Osteocyte (in vitro differentiated cells): ENCODE measurements at regions not wholly inside any gene's neighbourhood (a gene's known extent, or its start where the extent isn't known, plus 50 kb on each side); places are given as distances from the start of the nearest gene placed in this dataset.

Experiments used
- DNase-seq: peaks from one replicate; pipeline ENCODE4 v3.0.0; 2021; ENCODE audit warnings: mixed read lengths; ENCODE audit not compliant: unreplicated experiment; ENCODE audit errors: extremely low spot score
- H3K27ac Mint-ChIP-seq: one replicate; pipeline ENCODE4 v1.8.0; 2021; ENCODE audit warnings: mild to moderate bottlenecking, mixed read lengths; ENCODE audit not compliant: unreplicated experiment
- H3K27me3 Mint-ChIP-seq: one replicate; pipeline ENCODE4 v1.8.0; 2021; ENCODE audit warnings: mixed read lengths; ENCODE audit not compliant: unreplicated experiment
- H3K36me3 Mint-ChIP-seq: one replicate; pipeline ENCODE4 v1.8.0; 2021; ENCODE audit warnings: mixed read lengths; ENCODE audit not compliant: unreplicated experiment
- H3K4me1 Mint-ChIP-seq: one replicate; pipeline ENCODE4 v1.8.0; 2021; ENCODE audit warnings: mixed read lengths; ENCODE audit not compliant: unreplicated experiment
- H3K4me3 Mint-ChIP-seq: one replicate; pipeline ENCODE4 v1.8.0; 2021; ENCODE audit warnings: mild to moderate bottlenecking, moderate library complexity, mixed read lengths; ENCODE audit not compliant: unreplicated experiment
- H3K9me3 Mint-ChIP-seq: one replicate; pipeline ENCODE4 v1.8.0; 2021; ENCODE audit warnings: mixed read lengths; ENCODE audit not compliant: unreplicated experiment
- CTCF ChIP-seq: fragments of 200-600 bp; sonication (generic); IDR thresholded peaks from 2 replicates; pipeline ENCODE4 v1.5.0; 2021; ENCODE audit warnings: antibody characterized with exemption, mild to moderate bottlenecking, moderate library complexity

- Mint-ChIP-seq H3K36me3 (no peaks in the 10 kb centered on the region), H3K4me3 (no peak overlapping the region), H3K27ac (no peak overlapping the region), H3K27me3 (no peaks in the 10 kb centered on the region), H3K4me1 (no peaks in the 10 kb centered on the region), H3K9me3 (peaks cover 8% of the 10 kb centered on the region)
- TF ChIP-seq CTCF, result no peak
- DNase-seq, result no peak
These were observed 199.7 kb upstream of the CNTN3 start for GRCh38 chr3:74814181-74814580.

DNA sequence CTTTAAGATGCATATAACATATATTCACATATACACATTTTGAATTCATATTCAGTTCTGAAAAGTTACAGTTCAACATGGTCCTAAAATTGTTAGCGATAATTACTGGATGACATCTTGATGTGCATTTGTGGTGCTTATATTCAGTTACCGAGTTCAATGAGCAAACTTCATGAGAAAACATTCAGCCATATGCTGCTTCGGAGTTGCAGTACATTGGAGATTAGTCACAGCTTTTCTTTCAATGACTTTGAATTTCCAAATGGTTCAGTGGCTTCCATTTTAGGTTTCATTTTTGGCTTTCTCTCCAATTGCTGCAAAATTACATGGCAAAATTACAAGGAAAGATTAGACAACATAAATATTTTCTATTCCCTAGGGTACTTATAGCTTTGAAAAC lies 198.3 kb upstream of the CNTN3 start:
- Mint-ChIP-seq H3K4me1 (no peaks in the 10 kb centered on the region), H3K9me3 (peaks cover 10% of the 10 kb centered on the region), H3K36me3 (no peaks in the 10 kb centered on the region), H3K4me3 (no peak overlapping the region), H3K27ac (no peak overlapping the region), H3K27me3 (no peaks in the 10 kb centered on the region)
- DNase-seq, result no peak
- no peak for TF ChIP-seq CTCF

DNA sequence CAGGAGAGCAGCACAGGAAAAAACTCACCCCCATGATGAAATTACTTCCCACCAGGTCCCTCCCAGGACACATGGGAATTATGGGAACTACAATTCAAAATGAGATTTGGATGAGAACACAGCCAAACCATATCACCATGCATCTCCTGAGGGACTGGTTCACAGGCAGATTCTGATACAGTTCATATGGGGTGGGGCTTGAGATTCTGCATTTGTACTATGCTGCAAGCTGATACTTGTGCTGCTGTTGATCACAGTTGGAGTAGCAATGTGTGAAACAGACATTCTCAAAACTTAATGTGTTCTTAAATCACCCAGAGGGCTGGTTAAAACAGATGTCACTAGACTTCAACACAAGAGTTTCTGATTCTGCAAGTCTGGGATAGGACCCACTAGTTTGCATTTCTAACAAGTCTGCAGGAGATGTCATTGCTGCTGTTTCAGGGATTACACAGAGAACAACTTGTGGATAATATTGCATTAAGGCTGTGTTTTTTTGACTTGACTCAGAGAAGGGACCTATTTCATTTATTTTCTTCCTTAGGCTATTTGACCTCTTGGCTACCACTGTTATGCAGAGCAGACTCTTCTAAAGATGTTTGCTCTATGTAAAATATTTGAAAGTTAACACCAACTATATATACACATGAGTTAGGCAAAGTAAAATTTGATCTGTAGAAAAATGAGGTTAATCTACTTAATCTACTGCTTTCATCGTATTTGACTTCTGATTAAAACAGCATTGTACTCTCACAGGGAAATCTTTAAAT lies 194.2 kb upstream of the CNTN3 start:
- Mint-ChIP-seq H3K9me3 (peaks cover 15% of the 10 kb centered on the region), H3K27ac (no peak overlapping the region), H3K27me3 (no peaks in the 10 kb centered on the region), H3K36me3 (no peaks in the 10 kb centered on the region), H3K4me3 (no peak overlapping the region), H3K4me1 (no peaks in the 10 kb centered on the region)
- no peak for DNase-seq
- no peak for TF ChIP-seq CTCF

DNA sequence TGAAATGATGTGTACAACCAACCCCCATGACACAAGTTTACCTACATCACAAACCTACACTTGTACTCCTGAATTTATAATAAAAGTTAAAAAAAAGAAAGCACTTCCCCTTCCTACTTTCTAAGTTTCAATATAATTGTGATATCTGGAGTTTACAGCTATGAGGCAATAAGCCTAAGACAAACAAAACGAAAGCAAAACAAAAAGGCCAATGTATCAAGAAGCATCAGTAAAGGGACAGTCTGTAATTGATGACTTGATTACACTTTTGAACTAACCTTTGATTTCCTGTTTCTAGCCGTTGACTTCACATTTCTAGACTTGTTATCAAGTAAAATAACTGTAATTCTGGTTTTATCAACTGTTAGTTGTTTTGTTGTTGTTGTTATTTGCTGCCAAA lies 187.5 kb upstream of the CNTN3 start:
- Mint-ChIP-seq H3K27me3 (no peaks in the 10 kb centered on the region), H3K27ac (no peak overlapping the region), H3K9me3 (peaks cover 9% of the 10 kb centered on the region), H3K36me3 (no peaks in the 10 kb centered on the region), H3K4me1 (no peaks in the 10 kb centered on the region), H3K4me3 (no peak overlapping the region)
- TF ChIP-seq CTCF, result no peak
- DNase-seq, result no peak

DNA sequence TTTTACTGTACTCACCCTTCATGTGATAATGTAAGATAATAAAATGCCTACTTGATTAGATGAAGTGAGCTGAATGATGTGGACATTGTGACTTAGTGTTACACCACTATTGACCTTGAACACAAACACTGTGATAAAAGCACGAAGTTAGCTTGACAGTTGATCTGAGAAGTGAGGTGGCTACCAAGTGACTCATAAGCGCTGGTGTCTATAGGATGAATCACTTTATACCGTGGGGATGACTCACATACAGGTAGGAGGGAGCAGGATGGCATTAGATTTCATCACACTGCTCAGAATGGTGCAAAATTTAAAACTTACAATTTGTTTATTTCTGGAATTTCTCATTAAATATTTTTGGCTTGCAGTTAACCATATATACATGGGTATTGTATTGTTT lies 174.7 kb upstream of the CNTN3 start:
- Mint-ChIP-seq H3K36me3 (no peaks in the 10 kb centered on the region), H3K27me3 (no peaks in the 10 kb centered on the region), H3K4me3 (no peak overlapping the region), H3K4me1 (no peaks in the 10 kb centered on the region), H3K27ac (no peak overlapping the region), H3K9me3 (no peaks in the 10 kb centered on the region)
- no peak for DNase-seq
- no peak for TF ChIP-seq CTCF
